Kidney (tissue), 13 donors: ENCODE measurements at regions not wholly inside any gene's neighbourhood (a gene's known extent, or its start where the extent isn't known, plus 50 kb on each side); places are given as distances from the start of the nearest gene placed in this dataset.
"Not testable (repeated sequence)": the region's sequence is repeated elsewhere in the genome, so short reads cannot be mapped to it uniquely, and the experiment has no call there.

ENCODE experiments used
- DNase-seq, 5 donors: peaks; one replicate each; pipeline ENCODE4 v3.0.0-alpha.2; 2013 to 2020
- FAIRE-seq: peaks from 2 replicates; lab custom pipeline; 2012; peaks lifted over from hg19 to GRCh38; lab: Jason Lieb, UNC
- H3K27ac ChIP-seq, 2 donors: one replicate each; pipeline ENCODE4 v1.7.0; 2013; ENCODE audit warnings: low read depth in 2 of 2, low read length in 2 of 2, inconsistent platforms in 1 of 2
- H3K27me3 ChIP-seq: one replicate; pipeline ENCODE4 v1.7.1; 2013; ENCODE audit warnings: low read length, inconsistent platforms; ENCODE audit not compliant: control insufficient read depth, insufficient read depth
- H3K36me3 ChIP-seq, 3 donors: one replicate each; pipeline versions ENCODE4 v1.7.0 to v1.7.1; 2013; ENCODE audit warnings: low read length in 3 of 3, control low read depth in 1 of 3, inconsistent platforms in 1 of 3; ENCODE audit not compliant: insufficient read depth in 3 of 3, control insufficient read depth in 2 of 3
- H3K4me1 ChIP-seq, 3 donors: one replicate each; pipeline versions ENCODE4 v1.7.0 to v1.7.1; 2013; ENCODE audit warnings: low read length in 3 of 3, inconsistent platforms in 1 of 3, low read depth in 1 of 3; ENCODE audit not compliant: control insufficient read depth in 2 of 3, insufficient read depth in 2 of 3
- H3K4me3 ChIP-seq, 3 donors: one replicate each; pipeline versions ENCODE4 v1.7.0 to v1.8.1; 2013; ENCODE audit warnings: low read length in 3 of 3, control low read depth in 1 of 3, inconsistent platforms in 1 of 3
- H3K9ac ChIP-seq, 3 donors: one replicate each; pipeline versions ENCODE4 v1.7.0 to v1.7.1; 2013; ENCODE audit warnings: low read length in 3 of 3, control low read depth in 1 of 3, inconsistent platforms in 1 of 3
- H3K9me3 ChIP-seq, 3 donors: one replicate each; pipeline versions ENCODE4 v1.7.0 to v1.7.1; 2013; ENCODE audit warnings: low read length in 3 of 3, control low read depth in 1 of 3, inconsistent platforms in 1 of 3; ENCODE audit not compliant: control insufficient read depth in 2 of 3, insufficient read depth in 1 of 3
- intact Hi-C: fragments of 100-400 bp; cut with DNase I; formaldehyde crosslinking; loops from one replicate; pipeline ENCODE4 v1.11.1; 2022
- TF ChIP-seq, protein P1 (sequence below): IDR thresholded peaks from 3 replicates; pipeline ENCODE4 v1.5.1; 2012; ENCODE audit warnings: mild to moderate bottlenecking, moderate library complexity, borderline replicate concordance; ENCODE audit not compliant: insufficient read depth; ENCODE audit errors: extremely low read depth
- donor health status: control.
- donor health status: control.
- donor health status: control.
- donor health status: control.
- donor health status: control.
- donor health status: DM: yes; HTN: yes; CAD: no.
- donor health status: Normal renal cell carcinoma (clear cell type).

DNA sequence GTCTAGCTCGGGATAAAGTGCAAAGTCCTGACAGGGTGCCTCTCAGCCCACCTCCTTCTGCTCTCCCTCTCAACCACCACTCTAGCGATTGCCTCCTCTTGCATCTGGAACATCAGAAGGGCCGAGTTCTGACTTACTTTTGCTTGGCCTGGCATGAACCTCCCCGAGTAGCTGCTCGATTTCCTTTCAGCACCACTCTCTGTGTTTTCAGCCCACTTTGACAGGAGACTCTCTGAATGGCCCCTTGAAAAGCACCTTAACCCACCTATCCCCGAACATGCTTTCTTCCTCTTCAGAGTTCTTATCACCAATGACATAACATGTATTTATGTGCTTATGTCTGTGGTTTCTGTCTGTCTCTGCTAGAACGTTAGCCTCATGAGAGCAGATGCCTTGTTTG is 225.8 kb upstream of the RUNX1 start:
- no peak overlapping the region for H3K4me3 ChIP-seq
- no peaks in the 10 kb centered on the region for H3K4me1 ChIP-seq
- TF ChIP-seq, protein P1, sequence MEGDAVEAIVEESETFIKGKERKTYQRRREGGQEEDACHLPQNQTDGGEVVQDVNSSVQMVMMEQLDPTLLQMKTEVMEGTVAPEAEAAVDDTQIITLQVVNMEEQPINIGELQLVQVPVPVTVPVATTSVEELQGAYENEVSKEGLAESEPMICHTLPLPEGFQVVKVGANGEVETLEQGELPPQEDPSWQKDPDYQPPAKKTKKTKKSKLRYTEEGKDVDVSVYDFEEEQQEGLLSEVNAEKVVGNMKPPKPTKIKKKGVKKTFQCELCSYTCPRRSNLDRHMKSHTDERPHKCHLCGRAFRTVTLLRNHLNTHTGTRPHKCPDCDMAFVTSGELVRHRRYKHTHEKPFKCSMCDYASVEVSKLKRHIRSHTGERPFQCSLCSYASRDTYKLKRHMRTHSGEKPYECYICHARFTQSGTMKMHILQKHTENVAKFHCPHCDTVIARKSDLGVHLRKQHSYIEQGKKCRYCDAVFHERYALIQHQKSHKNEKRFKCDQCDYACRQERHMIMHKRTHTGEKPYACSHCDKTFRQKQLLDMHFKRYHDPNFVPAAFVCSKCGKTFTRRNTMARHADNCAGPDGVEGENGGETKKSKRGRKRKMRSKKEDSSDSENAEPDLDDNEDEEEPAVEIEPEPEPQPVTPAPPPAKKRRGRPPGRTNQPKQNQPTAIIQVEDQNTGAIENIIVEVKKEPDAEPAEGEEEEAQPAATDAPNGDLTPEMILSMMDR: no peak
- no peaks in the 10 kb centered on the region for H3K27me3 ChIP-seq
- H3K36me3 ChIP-seq: no peaks in the 10 kb centered on the region
- FAIRE-seq (no peak), DNase-seq (no peak)
- intact Hi-C loops: no loop called here
- no peak overlapping the region for H3K9ac ChIP-seq
- H3K9me3 ChIP-seq: no peaks in the 10 kb centered on the region
- no peak overlapping the region for H3K27ac ChIP-seq

DNA sequence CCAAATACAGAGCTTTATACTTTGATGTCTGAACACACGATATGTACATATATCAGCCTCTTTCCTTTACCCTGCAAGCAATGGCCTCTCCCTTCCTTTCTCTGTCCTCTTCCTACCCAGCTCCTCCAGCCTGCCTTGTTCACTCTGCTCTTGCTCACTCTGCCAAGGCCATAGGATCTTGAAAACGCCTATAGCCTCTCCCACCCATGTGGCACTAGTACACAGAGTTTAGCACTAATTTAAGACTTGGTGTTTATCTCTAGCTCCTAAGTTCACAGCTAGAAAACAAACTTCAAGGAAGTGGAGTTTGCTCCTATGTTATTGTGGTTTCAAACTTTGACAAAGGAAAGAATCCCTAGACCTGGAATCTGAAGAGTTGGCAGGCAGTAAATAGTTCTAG is 225.0 kb upstream of the RUNX1 start:
- FAIRE-seq (no peak), DNase-seq (no peak)
- Histone ChIP-seq H3K36me3 (no peaks in the 10 kb centered on the region), H3K27me3 (no peaks in the 10 kb centered on the region), H3K4me3 (no peak overlapping the region), H3K9ac (no peak overlapping the region), H3K4me1 (no peaks in the 10 kb centered on the region), H3K9me3 (no peaks in the 10 kb centered on the region), H3K27ac (no peak overlapping the region)
- intact Hi-C loops: no loop called here
- TF ChIP-seq, protein P1: no peak

DNA sequence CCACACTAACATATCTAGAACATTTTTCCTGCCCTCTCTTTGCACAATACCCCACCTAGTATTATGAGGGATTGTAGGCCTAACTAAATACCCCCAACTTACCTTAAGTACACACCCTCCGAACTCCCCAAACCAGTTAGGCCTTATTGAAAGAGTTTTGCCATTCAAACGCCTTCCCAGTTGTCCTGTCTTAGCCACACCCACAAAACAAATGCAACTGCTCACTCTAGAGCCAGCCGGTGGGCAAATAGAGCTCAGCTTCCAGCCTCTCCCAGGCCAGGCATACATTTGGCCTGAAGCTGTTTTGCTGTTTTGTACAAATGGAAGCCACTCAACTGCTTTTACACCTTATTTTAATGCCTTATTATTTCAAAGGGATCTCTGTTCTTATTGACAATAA is 224.2 kb upstream of the RUNX1 start:
- no peak for DNase-seq
- intact Hi-C loops: no loop called here
- TF ChIP-seq, protein P1: no peak
- H3K4me3 ChIP-seq: no peak overlapping the region
- no peak overlapping the region for H3K27ac ChIP-seq
- no peak for FAIRE-seq
- no peak overlapping the region for H3K9ac ChIP-seq
- H3K9me3 ChIP-seq: no peaks in the 10 kb centered on the region
- no peaks in the 10 kb centered on the region for H3K27me3 ChIP-seq
- no peaks in the 10 kb centered on the region for H3K36me3 ChIP-seq
- H3K4me1 ChIP-seq: no peaks in the 10 kb centered on the region

GRCh38 chr21:35271344-35272118 is 222.4 kb upstream of the RUNX1 start:
- H3K27me3 ChIP-seq, DNase-seq, H3K27ac ChIP-seq, intact Hi-C loops, H3K9me3 ChIP-seq, H3K4me1 ChIP-seq, FAIRE-seq, H3K4me3 ChIP-seq, H3K9ac ChIP-seq, H3K36me3 ChIP-seq: not testable (repeated sequence)
